Ectodermal cell (in vitro differentiated cells): ENCODE measurements at regions not wholly inside any gene's neighbourhood (a gene's known extent, or its start where the extent isn't known, plus 50 kb on each side); places are given as distances from the start of the nearest gene placed in this dataset.

Experiments used
- H3K27ac ChIP-seq: 2 replicates; pipeline ENCODE4 v1.7.0; 2013; ENCODE audit warnings: mild to moderate bottlenecking, low read depth, low read length; ENCODE audit not compliant: insufficient read depth, poor library complexity, severe bottlenecking
- H3K27me3 ChIP-seq: 2 replicates; pipeline ENCODE4 v1.7.0; 2013; ENCODE audit warnings: mild to moderate bottlenecking, low read length; ENCODE audit not compliant: insufficient read depth, control insufficient read depth, poor library complexity, severe bottlenecking
- H3K36me3 ChIP-seq: one replicate; pipeline ENCODE4 v1.7.0; 2013; ENCODE audit warnings: low read length; ENCODE audit not compliant: control insufficient read depth, insufficient read depth
- H3K4me1 ChIP-seq: one replicate; pipeline ENCODE4 v1.7.0; 2013; ENCODE audit warnings: low read length; ENCODE audit not compliant: control insufficient read depth, insufficient read depth
- H3K4me3 ChIP-seq: 2 replicates; pipeline ENCODE4 v1.7.0; 2013; ENCODE audit warnings: low read depth, low read length, control low read depth; ENCODE audit not compliant: insufficient read depth
- H3K9me3 ChIP-seq: 2 replicates; pipeline ENCODE4 v1.7.0; 2013; ENCODE audit warnings: mild to moderate bottlenecking, low read length, moderate library complexity; ENCODE audit not compliant: control insufficient read depth
- WGBS, 2 experiments: methylation state at CpG; one replicate each; pipeline ENCODE4 v1.1.7; 2013; ENCODE audit warnings: missing lambda C conversion rate in 2 of 2; 5-methylcytosine and 5-hydroxymethylcytosine counted together

- 91 to 95% methylated on average over 8 of the region's 8 CpGs for WGBS, 2 experiments
- no peak overlapping the region for H3K27ac ChIP-seq
- no peak overlapping the region for H3K4me3 ChIP-seq
- no peaks in the 10 kb centered on the region for H3K9me3 ChIP-seq
- no peaks in the 10 kb centered on the region for H3K27me3 ChIP-seq
- peaks cover 6% of the 10 kb centered on the region for H3K4me1 ChIP-seq
- no peaks in the 10 kb centered on the region for H3K36me3 ChIP-seq
Measured at GRCh38 chr13:53408306-53408705, 379.7 kb downstream of the OLFM4 start.

DNA sequence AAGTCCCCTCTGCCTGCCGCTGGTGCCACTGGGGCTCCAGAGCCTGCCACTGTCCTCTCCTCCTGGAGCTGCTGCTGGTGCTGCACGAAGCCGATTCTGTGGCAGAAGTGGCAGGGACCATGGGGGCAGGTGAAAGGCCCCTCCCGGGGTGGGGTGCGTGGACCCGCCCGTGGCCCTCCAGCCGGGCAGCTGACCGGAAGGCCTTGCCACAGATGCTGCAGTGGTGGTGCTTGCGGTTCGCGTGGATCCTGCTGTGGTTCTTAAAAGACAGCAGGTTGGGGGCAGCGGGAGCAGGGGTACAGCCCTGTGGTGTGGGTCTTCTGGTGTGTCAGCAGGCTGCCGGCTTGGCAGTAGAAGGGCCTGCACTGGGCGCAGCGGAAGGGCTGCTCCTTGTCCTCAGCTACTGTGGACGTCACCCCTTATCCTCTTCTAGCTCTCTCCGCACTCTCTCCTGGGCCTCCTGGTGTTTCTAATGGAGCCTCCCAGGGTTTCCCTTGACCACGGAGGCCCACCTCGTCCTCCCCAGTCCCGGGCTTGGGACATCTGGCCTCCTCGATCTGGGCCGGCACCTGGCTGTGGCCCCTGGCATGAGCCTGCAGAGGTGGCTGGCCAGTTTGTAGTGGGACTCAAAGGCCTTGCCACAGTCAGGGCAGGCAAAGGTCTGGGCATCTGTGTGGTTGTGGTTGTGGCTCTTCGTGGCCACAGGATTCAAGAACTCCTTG is 380.4 kb downstream of the OLFM4 start:
- Histone ChIP-seq H3K27me3 (no peaks in the 10 kb centered on the region), H3K27ac (no peak overlapping the region), H3K9me3 (no peaks in the 10 kb centered on the region), H3K4me3 (no peak overlapping the region), H3K36me3 (no peaks in the 10 kb centered on the region), H3K4me1 (peaks cover 6% of the 10 kb centered on the region)
- WGBS, 2 experiments = 93 to 94% methylated on average over 24 of the region's 24 CpGs

- Histone ChIP-seq H3K4me1 (peaks cover 6% of the 10 kb centered on the region), H3K36me3 (no peaks in the 10 kb centered on the region), H3K27ac (no peak overlapping the region), H3K9me3 (no peaks in the 10 kb centered on the region), H3K27me3 (no peaks in the 10 kb centered on the region), H3K4me3 (no peak overlapping the region)
- no CpG with 5 or more reads among the region's 1 CpG for WGBS, 2 experiments
Measured at GRCh38 chr13:53411463-53411862, 382.9 kb downstream of the OLFM4 start.

- Histone ChIP-seq H3K27me3 (no peaks in the 10 kb centered on the region), H3K4me1 (peaks cover 6% of the 10 kb centered on the region), H3K4me3 (no peak overlapping the region), H3K36me3 (no peaks in the 10 kb centered on the region), H3K27ac (no peak overlapping the region), H3K9me3 (no peaks in the 10 kb centered on the region)
- 100% methylated on average over 2 of the region's 2 CpGs; no CpG with 5 or more reads in 1 of the 2 experiments for WGBS, 2 experiments
Measured at GRCh38 chr13:53415135-53415534, 386.5 kb downstream of the OLFM4 start.

DNA sequence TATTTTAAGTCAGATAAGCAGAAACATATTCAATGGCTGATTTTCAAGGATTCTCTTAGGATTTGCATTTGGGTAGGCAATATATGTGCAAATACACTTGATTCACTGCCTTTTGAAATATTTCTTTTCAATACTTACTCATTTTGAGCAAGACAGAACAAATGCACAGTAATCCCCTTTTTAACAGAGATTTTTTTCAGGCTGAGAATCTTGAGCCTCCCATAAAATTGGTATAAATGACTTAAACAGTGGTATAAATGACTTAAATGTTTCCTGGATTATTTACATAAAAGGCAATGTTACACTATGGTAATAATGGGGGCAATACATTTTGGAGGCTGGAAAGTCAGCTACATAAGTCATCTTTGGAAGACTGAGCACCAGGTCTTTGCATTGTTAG is 389.0 kb downstream of the OLFM4 start:
- H3K27ac ChIP-seq = no peak overlapping the region
- no peak overlapping the region for H3K4me3 ChIP-seq
- no peaks in the 10 kb centered on the region for H3K27me3 ChIP-seq
- H3K36me3 ChIP-seq = no peaks in the 10 kb centered on the region
- no peaks in the 10 kb centered on the region for H3K9me3 ChIP-seq
- H3K4me1 ChIP-seq = no peaks in the 10 kb centered on the region

- Histone ChIP-seq H3K27me3 (no peaks in the 10 kb centered on the region), H3K9me3 (no peaks in the 10 kb centered on the region), H3K27ac (no peak overlapping the region), H3K36me3 (no peaks in the 10 kb centered on the region), H3K4me1 (no peaks in the 10 kb centered on the region), H3K4me3 (no peak overlapping the region)
- no CpG with 5 or more reads among the region's 1 CpG for WGBS, 2 experiments
Measured at GRCh38 chr13:53422415-53422814, 393.8 kb downstream of the OLFM4 start.

- Histone ChIP-seq H3K9me3 (no peaks in the 10 kb centered on the region), H3K27ac (no peak overlapping the region), H3K36me3 (no peaks in the 10 kb centered on the region), H3K4me3 (no peak overlapping the region), H3K4me1 (no peaks in the 10 kb centered on the region), H3K27me3 (no peaks in the 10 kb centered on the region)
- 90 to 91% methylated on average over 3 of the region's 3 CpGs for WGBS, 2 experiments
Measured at GRCh38 chr13:53436396-53436795, 407.8 kb downstream of the OLFM4 start.

DNA sequence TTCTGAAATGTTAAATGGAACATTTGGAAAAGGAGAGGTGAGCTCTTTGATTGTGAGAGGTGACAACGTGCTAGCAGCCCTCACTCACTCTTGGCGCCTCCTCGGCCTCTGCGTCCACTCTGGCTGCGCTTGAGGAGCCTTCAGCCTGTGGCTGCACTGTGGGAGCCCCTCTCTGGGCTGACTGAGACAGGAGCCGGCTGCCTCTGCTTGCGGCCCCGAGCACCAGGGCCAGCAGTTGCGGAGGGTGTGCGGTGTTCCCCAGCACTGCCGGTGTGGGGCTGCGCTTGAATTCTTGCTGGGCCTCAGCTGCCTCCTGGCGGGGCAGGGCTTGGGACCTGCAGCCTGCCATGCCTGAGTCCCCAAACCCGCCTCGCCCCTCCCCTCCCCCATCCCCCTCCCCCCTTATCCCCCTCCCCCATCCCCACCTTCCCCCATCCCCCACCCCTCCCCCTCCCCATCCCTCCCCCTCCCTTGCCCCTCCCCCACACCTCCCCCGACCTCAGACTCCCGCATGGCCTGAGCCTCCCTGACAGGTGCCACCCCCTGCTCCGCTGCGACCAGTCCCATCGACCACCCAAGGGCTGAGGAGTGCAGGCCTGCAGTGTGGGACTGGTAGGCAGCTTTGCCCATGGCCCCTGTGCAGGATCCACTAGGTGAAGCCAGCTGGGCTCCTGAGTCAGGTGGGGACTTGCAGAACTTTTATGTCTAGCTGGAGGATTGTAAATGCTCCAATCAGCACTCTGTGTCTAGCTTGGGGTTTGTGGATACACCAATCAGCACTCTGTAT is 411.0 kb downstream of the OLFM4 start:
- Histone ChIP-seq H3K9me3 (no peaks in the 10 kb centered on the region), H3K36me3 (no peaks in the 10 kb centered on the region), H3K4me3 (no peak overlapping the region), H3K27ac (no peak overlapping the region), H3K27me3 (no peaks in the 10 kb centered on the region), H3K4me1 (no peaks in the 10 kb centered on the region)
- WGBS, 2 experiments = 95 to 96% methylated on average over 18 of the region's 20 CpGs

- Histone ChIP-seq H3K36me3 (no peaks in the 10 kb centered on the region), H3K9me3 (no peaks in the 10 kb centered on the region), H3K27me3 (no peaks in the 10 kb centered on the region), H3K4me3 (no peak overlapping the region), H3K4me1 (no peaks in the 10 kb centered on the region), H3K27ac (no peak overlapping the region)
- WGBS, 2 experiments = 93% methylated on average over 5 of the region's 5 CpGs
Measured at GRCh38 chr13:53442979-53443378, 414.4 kb downstream of the OLFM4 start.

DNA sequence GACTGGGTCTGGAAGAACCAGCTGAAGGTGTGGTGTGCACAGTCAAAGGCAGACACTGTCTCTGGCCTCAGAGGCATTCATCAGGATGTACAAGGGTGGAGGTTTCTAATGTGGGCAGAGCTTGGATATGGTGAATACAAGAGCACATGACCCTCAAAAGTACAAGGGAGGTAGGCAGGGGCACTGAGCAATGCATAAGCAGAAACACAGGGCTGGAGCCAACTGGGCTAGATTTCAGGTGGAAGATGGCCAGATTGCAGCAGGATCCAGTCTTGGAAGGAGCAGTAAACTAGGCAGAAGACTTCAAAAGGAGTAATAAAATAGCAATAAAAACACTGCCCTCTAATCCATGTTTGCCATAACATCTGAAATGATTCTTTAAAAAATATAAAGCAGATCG is 417.1 kb downstream of the OLFM4 start:
- Histone ChIP-seq H3K4me3 (no peak overlapping the region), H3K27ac (no peak overlapping the region), H3K27me3 (no peaks in the 10 kb centered on the region), H3K9me3 (no peaks in the 10 kb centered on the region), H3K36me3 (no peaks in the 10 kb centered on the region), H3K4me1 (no peaks in the 10 kb centered on the region)
- 81 to 89% methylated on average over 1 of the region's 1 CpG for WGBS, 2 experiments
